ENCODE measurements at regions not wholly inside any gene's neighbourhood (a gene's known extent, or its start where the extent isn't known, plus 50 kb on each side); places are given as distances from the start of the nearest gene placed in this dataset.

DNA sequence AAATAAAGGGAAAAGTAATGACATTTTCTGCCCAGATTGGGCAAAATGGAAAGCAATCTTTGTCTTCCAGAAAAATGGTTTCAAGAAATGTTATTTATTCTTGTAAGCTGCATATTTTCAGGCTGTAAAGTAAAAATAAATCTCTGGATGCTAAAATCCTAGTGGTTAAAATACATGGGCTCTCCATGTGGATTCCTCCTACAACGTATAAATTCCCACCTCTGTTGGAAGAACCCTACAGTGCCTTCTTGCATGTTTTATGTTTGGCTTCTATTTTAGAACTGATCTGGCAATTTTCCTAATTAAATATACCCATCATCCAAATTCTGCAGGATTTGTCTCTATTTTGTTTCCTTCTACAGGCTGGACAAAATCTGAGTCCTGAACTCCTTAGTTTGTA lies 528.9 kb downstream of the COL12A1 start:
- H3K4me3 ChIP-seq, result no peak overlapping the region
- no peak for DNase-seq (ENCODE audit: low spot score in 2 of 2)
- intact Hi-C loops (cut with DNase I; ENCODE audit: low total_unique reads), result loop anchor here (10.0 kb wide), 1 partner anchor 1358 kb away; no protein-coding TSS in a partner anchor
- no peak overlapping the region for H3K27ac ChIP-seq
- TF ChIP-seq POLR2AphosphoS5 (IDR thresholded peaks at IDR 0.05), result no peak
- H3K4me1 ChIP-seq, result no peaks in the 10 kb centered on the region
- H3K9me3 ChIP-seq, result no peaks in the 10 kb centered on the region
- no peaks in the 10 kb centered on the region for H3K36me3 ChIP-seq
- H3K27me3 ChIP-seq, result no peaks in the 10 kb centered on the region

DNA sequence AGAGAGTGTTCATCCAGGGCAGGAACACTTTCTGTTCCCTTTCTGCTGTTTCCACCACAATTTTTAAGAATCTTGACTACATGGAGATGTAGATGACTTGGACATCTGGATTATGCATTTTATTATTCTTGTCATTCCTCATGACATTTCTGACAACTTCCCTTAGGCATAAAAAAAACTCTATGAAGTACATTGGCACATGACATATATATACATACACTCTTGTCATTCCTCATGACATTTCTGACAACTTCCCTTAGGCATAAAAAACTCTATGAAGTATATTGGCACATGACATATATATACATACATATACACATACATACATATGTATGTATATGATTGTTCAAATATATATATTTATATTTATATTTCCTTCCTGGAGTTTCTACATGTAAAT lies 531.5 kb downstream of the COL12A1 start:
- TF ChIP-seq POLR2AphosphoS5 (IDR thresholded peaks at IDR 0.05), result no peak
- TF ChIP-seq POLR2A (IDR thresholded peaks at IDR 0.05), result no peak
- TF ChIP-seq, protein P1, sequence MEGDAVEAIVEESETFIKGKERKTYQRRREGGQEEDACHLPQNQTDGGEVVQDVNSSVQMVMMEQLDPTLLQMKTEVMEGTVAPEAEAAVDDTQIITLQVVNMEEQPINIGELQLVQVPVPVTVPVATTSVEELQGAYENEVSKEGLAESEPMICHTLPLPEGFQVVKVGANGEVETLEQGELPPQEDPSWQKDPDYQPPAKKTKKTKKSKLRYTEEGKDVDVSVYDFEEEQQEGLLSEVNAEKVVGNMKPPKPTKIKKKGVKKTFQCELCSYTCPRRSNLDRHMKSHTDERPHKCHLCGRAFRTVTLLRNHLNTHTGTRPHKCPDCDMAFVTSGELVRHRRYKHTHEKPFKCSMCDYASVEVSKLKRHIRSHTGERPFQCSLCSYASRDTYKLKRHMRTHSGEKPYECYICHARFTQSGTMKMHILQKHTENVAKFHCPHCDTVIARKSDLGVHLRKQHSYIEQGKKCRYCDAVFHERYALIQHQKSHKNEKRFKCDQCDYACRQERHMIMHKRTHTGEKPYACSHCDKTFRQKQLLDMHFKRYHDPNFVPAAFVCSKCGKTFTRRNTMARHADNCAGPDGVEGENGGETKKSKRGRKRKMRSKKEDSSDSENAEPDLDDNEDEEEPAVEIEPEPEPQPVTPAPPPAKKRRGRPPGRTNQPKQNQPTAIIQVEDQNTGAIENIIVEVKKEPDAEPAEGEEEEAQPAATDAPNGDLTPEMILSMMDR (IDR thresholded peaks at IDR 0.05), result no peak
- no peaks in the 10 kb centered on the region for H3K4me1 ChIP-seq
- no peaks in the 10 kb centered on the region for H3K36me3 ChIP-seq
- no peak for DNase-seq (ENCODE audit: low spot score in 2 of 2)
- no peak overlapping the region for H3K4me3 ChIP-seq
- intact Hi-C loops (cut with DNase I; ENCODE audit: low total_unique reads), result loop anchor here (10.0 kb wide), 1 partner anchor 1360 kb away; no protein-coding TSS in a partner anchor
- H3K27ac ChIP-seq, result no peak overlapping the region
- no peaks in the 10 kb centered on the region for H3K27me3 ChIP-seq
- no peaks in the 10 kb centered on the region for H3K9me3 ChIP-seq

DNA sequence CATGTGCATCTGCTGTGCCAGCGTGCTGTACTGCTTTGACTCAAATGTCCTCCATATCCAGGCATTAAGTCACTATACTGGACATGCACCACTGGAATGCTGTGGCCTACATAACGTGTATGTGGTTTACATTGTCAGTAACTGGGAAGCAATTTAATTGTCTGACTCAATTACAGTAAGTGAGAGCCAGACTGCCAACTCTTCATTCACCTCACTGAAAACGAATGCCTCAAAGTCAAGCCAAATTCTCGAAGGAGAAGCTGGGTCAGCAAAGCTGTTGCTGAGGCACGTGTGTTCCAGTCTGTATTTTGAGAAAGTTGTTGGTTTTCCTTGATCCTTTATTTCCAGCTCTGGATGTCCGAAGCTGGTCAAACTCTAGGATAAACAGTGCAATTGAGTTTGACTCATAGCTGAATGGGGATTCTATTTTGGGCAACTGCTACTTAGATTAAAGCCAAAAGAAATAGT lies 534.3 kb downstream of the COL12A1 start:
- no peak overlapping the region for H3K4me3 ChIP-seq
- DNase-seq (ENCODE audit: low spot score in 2 of 2), result no peak
- H3K4me1 ChIP-seq, result no peaks in the 10 kb centered on the region
- H3K9me3 ChIP-seq, result no peaks in the 10 kb centered on the region
- TF ChIP-seq, protein P1 (IDR thresholded peaks at IDR 0.05), result no peak
- no peak for TF ChIP-seq POLR2A (IDR thresholded peaks at IDR 0.05)
- TF ChIP-seq POLR2AphosphoS5 (IDR thresholded peaks at IDR 0.05), result no peak
- H3K36me3 ChIP-seq, result no peaks in the 10 kb centered on the region
- no peaks in the 10 kb centered on the region for H3K27me3 ChIP-seq
- H3K27ac ChIP-seq, result no peak overlapping the region
- intact Hi-C loops (cut with DNase I; ENCODE audit: low total_unique reads), result loop anchor here (10.0 kb wide), 1 partner anchor 1363 kb away; no protein-coding TSS in a partner anchor

DNA sequence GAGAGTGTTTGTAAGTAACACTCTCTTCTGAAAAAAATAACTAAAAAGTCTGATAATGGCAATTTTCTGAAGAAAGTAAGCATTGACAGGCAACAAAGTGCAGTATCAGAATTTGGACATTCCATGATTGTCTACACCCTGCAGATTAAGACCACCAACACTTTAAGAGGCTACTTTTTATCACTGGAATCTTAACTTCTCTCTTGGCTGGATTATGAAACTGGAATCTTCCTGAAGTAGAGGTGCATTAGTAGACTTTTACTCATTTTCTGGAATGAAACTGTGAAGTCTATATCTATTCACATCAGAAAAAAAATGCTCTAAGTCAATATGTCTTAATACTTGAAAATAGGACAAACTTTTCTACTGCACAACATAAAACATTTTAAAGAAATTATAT lies 547.5 kb downstream of the COL12A1 start:
- Histone ChIP-seq H3K9me3 (peaks cover 0 to 8% of the 10 kb centered on the region in 2 donors), H3K4me1 (no peaks in the 10 kb centered on the region), H3K27ac (no peak overlapping the region), H3K27me3 (no peaks in the 10 kb centered on the region), H3K4me3 (no peak overlapping the region), H3K36me3 (no peaks in the 10 kb centered on the region)
- intact Hi-C loops (cut with DNase I; ENCODE audit: low total_unique reads), result no loop called here
- no peak for TF ChIP-seq POLR2A (IDR thresholded peaks at IDR 0.05)
- TF ChIP-seq POLR2AphosphoS5 (IDR thresholded peaks at IDR 0.05), result no peak
- no peak for DNase-seq (ENCODE audit: low spot score in 2 of 2)

DNA sequence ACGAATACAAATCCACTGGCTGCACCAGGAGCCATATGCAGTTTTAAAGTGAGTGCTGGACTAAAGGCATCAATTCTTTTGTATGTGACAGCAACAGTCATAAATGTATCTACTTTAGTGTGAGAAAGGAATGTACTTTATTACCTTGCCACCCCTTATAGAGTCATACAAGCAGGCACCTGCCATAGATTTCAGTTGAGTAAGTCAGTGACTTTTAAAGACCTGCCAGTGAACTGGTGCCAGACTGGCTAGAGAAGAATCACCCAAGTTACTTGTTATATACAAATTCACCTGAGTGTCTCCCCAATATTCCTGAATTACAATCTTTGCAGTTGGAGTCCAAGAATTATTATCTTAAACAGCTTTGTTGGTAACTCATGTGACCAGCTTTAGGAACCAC lies 547.9 kb downstream of the COL12A1 start:
- intact Hi-C loops (cut with DNase I; ENCODE audit: low total_unique reads), result no loop called here
- H3K4me3 ChIP-seq, result no peak overlapping the region
- no peak for TF ChIP-seq POLR2AphosphoS5 (IDR thresholded peaks at IDR 0.05)
- TF ChIP-seq, protein P1 (IDR thresholded peaks at IDR 0.05), result no peak
- no peak for TF ChIP-seq POLR2A (IDR thresholded peaks at IDR 0.05)
- no peaks in the 10 kb centered on the region for H3K27me3 ChIP-seq
- H3K4me1 ChIP-seq, result no peaks in the 10 kb centered on the region
- peaks cover 0 to 8% of the 10 kb centered on the region in 2 donors for H3K9me3 ChIP-seq
- no peaks in the 10 kb centered on the region for H3K36me3 ChIP-seq
- H3K27ac ChIP-seq, result no peak overlapping the region
- no peak for DNase-seq (ENCODE audit: low spot score in 2 of 2)

DNA sequence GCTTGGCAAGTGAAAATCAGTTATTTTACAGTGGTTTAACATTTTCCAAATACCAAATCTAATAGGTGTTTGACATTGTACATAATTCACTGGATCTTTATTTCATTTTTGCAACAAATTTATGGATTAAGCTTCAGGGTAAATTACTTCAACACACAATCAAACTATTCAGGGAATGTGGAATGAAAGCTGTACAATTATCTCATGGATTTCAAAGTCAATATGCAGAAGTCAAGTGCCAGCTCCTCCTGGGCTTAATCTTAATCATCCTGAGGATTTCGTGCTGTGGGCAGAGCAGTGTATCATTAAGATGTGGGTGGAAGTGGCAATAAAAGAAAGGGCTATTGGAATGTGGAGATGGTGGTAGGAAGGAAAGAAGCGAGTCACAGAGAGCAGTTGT lies 548.8 kb downstream of the COL12A1 start:
- intact Hi-C loops (cut with DNase I; ENCODE audit: low total_unique reads), result no loop called here
- no peaks in the 10 kb centered on the region for H3K36me3 ChIP-seq
- H3K27me3 ChIP-seq, result no peaks in the 10 kb centered on the region
- H3K4me3 ChIP-seq, result no peak overlapping the region
- TF ChIP-seq, protein P1 (IDR thresholded peaks at IDR 0.05), result no peak
- TF ChIP-seq POLR2A (IDR thresholded peaks at IDR 0.05) (no peak), POLR2AphosphoS5 (IDR thresholded peaks at IDR 0.05) (no peak)
- H3K4me1 ChIP-seq, result no peaks in the 10 kb centered on the region
- no peak for DNase-seq (ENCODE audit: low spot score in 2 of 2)
- no peak overlapping the region for H3K27ac ChIP-seq
- H3K9me3 ChIP-seq, result peaks cover 0 to 8% of the 10 kb centered on the region in 2 donors

Data from breast epithelium (tissue), 4 donors.